ENCODE measurements at regions not wholly inside any gene's neighbourhood (a gene's known extent, or its start where the extent isn't known, plus 50 kb on each side); places are given as distances from the start of the nearest gene placed in this dataset.

GRCh38 chr1:230591678-230592077, 50.6 kb upstream of the COG2 start:
- Mint-ChIP-seq H3K9me3 (ENCODE audit: unreplicated experiment) (no peaks in the 10 kb centered on the region), H3K4me3 (ENCODE audit: unreplicated experiment) (no peak overlapping the region), H3K27me3 (ENCODE audit: unreplicated experiment) (peaks cover 1% of the 10 kb centered on the region), H3K36me3 (ENCODE audit: low read depth, unreplicated experiment) (no peaks in the 10 kb centered on the region), H3K4me1 (ENCODE audit: unreplicated experiment) (no peaks in the 10 kb centered on the region), H3K27ac (ENCODE audit: unreplicated experiment) (no peak overlapping the region)
- TF ChIP-seq, protein P1, sequence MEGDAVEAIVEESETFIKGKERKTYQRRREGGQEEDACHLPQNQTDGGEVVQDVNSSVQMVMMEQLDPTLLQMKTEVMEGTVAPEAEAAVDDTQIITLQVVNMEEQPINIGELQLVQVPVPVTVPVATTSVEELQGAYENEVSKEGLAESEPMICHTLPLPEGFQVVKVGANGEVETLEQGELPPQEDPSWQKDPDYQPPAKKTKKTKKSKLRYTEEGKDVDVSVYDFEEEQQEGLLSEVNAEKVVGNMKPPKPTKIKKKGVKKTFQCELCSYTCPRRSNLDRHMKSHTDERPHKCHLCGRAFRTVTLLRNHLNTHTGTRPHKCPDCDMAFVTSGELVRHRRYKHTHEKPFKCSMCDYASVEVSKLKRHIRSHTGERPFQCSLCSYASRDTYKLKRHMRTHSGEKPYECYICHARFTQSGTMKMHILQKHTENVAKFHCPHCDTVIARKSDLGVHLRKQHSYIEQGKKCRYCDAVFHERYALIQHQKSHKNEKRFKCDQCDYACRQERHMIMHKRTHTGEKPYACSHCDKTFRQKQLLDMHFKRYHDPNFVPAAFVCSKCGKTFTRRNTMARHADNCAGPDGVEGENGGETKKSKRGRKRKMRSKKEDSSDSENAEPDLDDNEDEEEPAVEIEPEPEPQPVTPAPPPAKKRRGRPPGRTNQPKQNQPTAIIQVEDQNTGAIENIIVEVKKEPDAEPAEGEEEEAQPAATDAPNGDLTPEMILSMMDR (IDR thresholded peaks at IDR 0.05; ENCODE audit: unreplicated experiment) = no peak
- no peak for DNase-seq (ENCODE audit: low spot score)

- DNase-seq (ENCODE audit: low spot score) = no peak
- Mint-ChIP-seq H3K9me3 (ENCODE audit: unreplicated experiment) (no peaks in the 10 kb centered on the region), H3K27ac (ENCODE audit: unreplicated experiment) (no peak overlapping the region), H3K36me3 (ENCODE audit: low read depth, unreplicated experiment) (no peaks in the 10 kb centered on the region), H3K27me3 (ENCODE audit: unreplicated experiment) (peaks cover 1% of the 10 kb centered on the region), H3K4me1 (ENCODE audit: unreplicated experiment) (no peaks in the 10 kb centered on the region), H3K4me3 (ENCODE audit: unreplicated experiment) (no peak overlapping the region)
- TF ChIP-seq, protein P1 (IDR thresholded peaks at IDR 0.05; ENCODE audit: unreplicated experiment) = no peak
Measured at GRCh38 chr1:230589951-230590350, 52.3 kb upstream of the COG2 start.

- H3K4me3 Mint-ChIP-seq (ENCODE audit: unreplicated experiment) = no peak overlapping the region
- H3K9me3 Mint-ChIP-seq (ENCODE audit: unreplicated experiment) = no peaks in the 10 kb centered on the region
- peaks cover 2% of the 10 kb centered on the region for H3K27me3 Mint-ChIP-seq (ENCODE audit: unreplicated experiment)
- no peak for DNase-seq (ENCODE audit: low spot score)
- H3K36me3 Mint-ChIP-seq (ENCODE audit: low read depth, unreplicated experiment) = no peaks in the 10 kb centered on the region
- H3K4me1 Mint-ChIP-seq (ENCODE audit: unreplicated experiment) = no peaks in the 10 kb centered on the region
- H3K27ac Mint-ChIP-seq (ENCODE audit: unreplicated experiment) = no peak overlapping the region
- TF ChIP-seq, protein P1 (IDR thresholded peaks at IDR 0.05; ENCODE audit: unreplicated experiment) = no peak
Measured at GRCh38 chr1:230588323-230588746, 53.9 kb upstream of the COG2 start.

GRCh38 chr1:230587061-230587460, 55.2 kb upstream of the COG2 start:
- Mint-ChIP-seq H3K27ac (ENCODE audit: unreplicated experiment) (no peak overlapping the region), H3K36me3 (ENCODE audit: low read depth, unreplicated experiment) (no peaks in the 10 kb centered on the region), H3K4me1 (ENCODE audit: unreplicated experiment) (no peaks in the 10 kb centered on the region), H3K27me3 (ENCODE audit: unreplicated experiment) (peaks cover 2% of the 10 kb centered on the region), H3K4me3 (ENCODE audit: unreplicated experiment) (no peak overlapping the region), H3K9me3 (ENCODE audit: unreplicated experiment) (no peaks in the 10 kb centered on the region)
- no peak for DNase-seq (ENCODE audit: low spot score)
- TF ChIP-seq, protein P1 (IDR thresholded peaks at IDR 0.05; ENCODE audit: unreplicated experiment) = no peak

- peaks cover 2% of the 10 kb centered on the region for H3K27me3 Mint-ChIP-seq (ENCODE audit: unreplicated experiment)
- no peak for DNase-seq (ENCODE audit: low spot score)
- H3K36me3 Mint-ChIP-seq (ENCODE audit: low read depth, unreplicated experiment) = no peaks in the 10 kb centered on the region
- H3K4me1 Mint-ChIP-seq (ENCODE audit: unreplicated experiment) = peaks cover 3% of the 10 kb centered on the region
- H3K9me3 Mint-ChIP-seq (ENCODE audit: unreplicated experiment) = no peaks in the 10 kb centered on the region
- H3K27ac Mint-ChIP-seq (ENCODE audit: unreplicated experiment) = no peak overlapping the region
- TF ChIP-seq, protein P1 (IDR thresholded peaks at IDR 0.05; ENCODE audit: unreplicated experiment) = no peak
- H3K4me3 Mint-ChIP-seq (ENCODE audit: unreplicated experiment) = no peak overlapping the region
Measured at GRCh38 chr1:230584660-230585059, 57.6 kb upstream of the COG2 start.
